Stomach (tissue), 8 donors: ENCODE measurements at regions not wholly inside any gene's neighbourhood (a gene's known extent, or its start where the extent isn't known, plus 50 kb on each side); places are given as distances from the start of the nearest gene placed in this dataset.

ENCODE experiments used
- DNase-seq, 2 donors: peaks; one replicate each; pipeline versions ENCODE4 v3.0.0 to v3.0.0-alpha.2; 2013 to 2019
- H3K27ac ChIP-seq, 5 donors: fragments of 200-600 bp in 4 of 5; sonication (generic) in 4 of 5; one replicate each; pipeline ENCODE4 v1.5.1; 2013 to 2019; ENCODE audit warnings: mild to moderate bottlenecking in 1 of 5, moderate library complexity in 1 of 5
- H3K27me3 ChIP-seq, 3 donors: fragments of 200-600 bp; sonication (generic); one replicate each; pipeline ENCODE4 v1.5.1; 2017 to 2019; ENCODE audit warnings: mixed run types in 1 of 3
- H3K36me3 ChIP-seq, 4 donors: fragments of 200-600 bp; sonication (generic); 1 replicate in 3 of 4; 2 replicates in 1 of 4; pipeline ENCODE4 v1.5.1; 2016 to 2019
- H3K4me1 ChIP-seq, 4 donors: fragments of 200-600 bp; sonication (generic); one replicate each; pipeline ENCODE4 v1.5.1; 2016 to 2019
- H3K4me3 ChIP-seq, 4 donors: fragments of 200-600 bp; sonication (generic) in 3 of 4; one replicate each; pipeline ENCODE4 v1.5.1; 2016 to 2019; ENCODE audit warnings: mild to moderate bottlenecking in 1 of 4
- H3K9me3 ChIP-seq, 4 donors: fragments of 200-600 bp; sonication (generic); one replicate each; pipeline ENCODE4 v1.5.1; 2016 to 2019
- CTCF ChIP-seq, 7 experiments: fragments of 450-650 bp in 4 of 7; fragments of 200-600 bp in 3 of 7; sonication (generic) in 3 of 7; IDR thresholded peaks; one replicate each; pipeline ENCODE4 v1.5.1; 2016 to 2019; ENCODE audit warnings: antibody characterized with exemption in 7 of 7, control low read depth in 2 of 7, mild to moderate bottlenecking in 1 of 7
- EP300 ChIP-seq: sonication (generic); formaldehyde crosslinking; IDR thresholded peaks from one replicate; pipeline ENCODE4 v1.6.1; 2017; ENCODE audit warnings: antibody characterized with exemption
- POLR2A ChIP-seq, 4 donors: fragments of 450-650 bp; IDR thresholded peaks; one replicate each; pipeline ENCODE4 v1.6.1; 2016; ENCODE audit warnings: antibody characterized with exemption in 4 of 4, control low read depth in 2 of 4, mild to moderate bottlenecking in 1 of 4, moderate library complexity in 1 of 4
- POLR2AphosphoS5 ChIP-seq, 3 donors: sonication (generic); formaldehyde crosslinking; IDR thresholded peaks; one replicate each; pipeline ENCODE4 v1.6.1; 2016; ENCODE audit warnings: antibody characterized with exemption in 3 of 3
- WGBS, 5 donors: extraction: QIAGEN DNeasy Blood & Tissue Kit in 3 of 5; methylation state at CpG; one replicate each; pipeline versions ENCODE4 v1.1.5 to v1.1.7; 2013 to 2018; 5-methylcytosine and 5-hydroxymethylcytosine counted together
- intact Hi-C: fragments of 100-400 bp; cut with DNase I; formaldehyde crosslinking; loops from one replicate; pipeline ENCODE4 v1.15.1; 2023; ENCODE audit warnings: low total_unique reads
- donor health status: healthy with polysubstance abuse.
- donor health status: Bipolar disorder and iron deficiency.
- donor health status: healthy.

- no peak overlapping the region for H3K4me3 ChIP-seq
- no peaks in the 10 kb centered on the region for H3K9me3 ChIP-seq
- H3K27me3 ChIP-seq = no peaks in the 10 kb centered on the region
- no peak for DNase-seq
- no peaks in the 10 kb centered on the region for H3K36me3 ChIP-seq
- TF ChIP-seq POLR2AphosphoS5 (IDR thresholded peaks at IDR 0.05) (no peak), EP300 (no peak), CTCF (IDR thresholded peaks at IDR 0.05) (no peak), POLR2A (IDR thresholded peaks at IDR 0.05) (no peak)
- H3K4me1 ChIP-seq = no peaks in the 10 kb centered on the region
- no peak overlapping the region for H3K27ac ChIP-seq
- intact Hi-C loops = no loop called here
- 73 to 83% (median 77%) methylated on average over 9 of the region's 9 CpGs for WGBS, 5 donors
Observed at GRCh38 chr13:47858042-47859025, 142.7 kb downstream of the SUCLA2 start.

GRCh38 chr13:47853236-47853635 lies 147.8 kb downstream of the SUCLA2 start:
- no peak for TF ChIP-seq CTCF (IDR thresholded peaks at IDR 0.05)
- TF ChIP-seq POLR2AphosphoS5 (IDR thresholded peaks at IDR 0.05) = no peak
- no peak for TF ChIP-seq EP300
- TF ChIP-seq POLR2A (IDR thresholded peaks at IDR 0.05) = no peak
- peaks cover 0 to 8% (median 0%) of the 10 kb centered on the region in 4 donors for H3K9me3 ChIP-seq
- H3K27ac ChIP-seq = no peak overlapping the region
- H3K36me3 ChIP-seq = no peaks in the 10 kb centered on the region
- intact Hi-C loops = no loop called here
- no peaks in the 10 kb centered on the region for H3K4me1 ChIP-seq
- H3K4me3 ChIP-seq = no peak overlapping the region
- 71 to 92% (median 86%) methylated on average over 1 of the region's 1 CpG for WGBS, 5 donors
- no peaks in the 10 kb centered on the region for H3K27me3 ChIP-seq
- DNase-seq = no peak

- Histone ChIP-seq H3K4me3 (no peak overlapping the region), H3K4me1 (no peaks in the 10 kb centered on the region), H3K27me3 (no peaks in the 10 kb centered on the region), H3K27ac (no peak overlapping the region), H3K9me3 (peaks cover 0 to 8% (median 0%) of the 10 kb centered on the region in 4 donors), H3K36me3 (no peaks in the 10 kb centered on the region)
- 68 to 80% (median 71%) methylated on average over 4 of the region's 4 CpGs for WGBS, 5 donors
- no peak for DNase-seq
- intact Hi-C loops = no loop called here
- TF ChIP-seq POLR2AphosphoS5 (IDR thresholded peaks at IDR 0.05) = no peak
- TF ChIP-seq CTCF (IDR thresholded peaks at IDR 0.05) = no peak
- no peak for TF ChIP-seq EP300
Observed at GRCh38 chr13:47846886-47847285, 154.2 kb downstream of the SUCLA2 start.

GRCh38 chr13:47845981-47846380 lies 155.1 kb downstream of the SUCLA2 start:
- peaks cover 0 to 8% (median 0%) of the 10 kb centered on the region in 4 donors for H3K9me3 ChIP-seq
- H3K27ac ChIP-seq = no peak overlapping the region
- no peak for TF ChIP-seq POLR2A (IDR thresholded peaks at IDR 0.05)
- TF ChIP-seq CTCF (IDR thresholded peaks at IDR 0.05) = no peak
- no peak for TF ChIP-seq EP300
- no peak for TF ChIP-seq POLR2AphosphoS5 (IDR thresholded peaks at IDR 0.05)
- DNase-seq = no peak
- H3K27me3 ChIP-seq = no peaks in the 10 kb centered on the region
- H3K4me3 ChIP-seq = no peak overlapping the region
- intact Hi-C loops = no loop called here
- 92 to 100% (median 100%) methylated on average over 1 of the region's 1 CpG for WGBS, 5 donors
- H3K4me1 ChIP-seq = no peaks in the 10 kb centered on the region
- no peaks in the 10 kb centered on the region for H3K36me3 ChIP-seq
